ENCODE measurements at regions not wholly inside any gene's neighbourhood (a gene's known extent, or its start where the extent isn't known, plus 50 kb on each side); places are given as distances from the start of the nearest gene placed in this dataset.

DNA sequence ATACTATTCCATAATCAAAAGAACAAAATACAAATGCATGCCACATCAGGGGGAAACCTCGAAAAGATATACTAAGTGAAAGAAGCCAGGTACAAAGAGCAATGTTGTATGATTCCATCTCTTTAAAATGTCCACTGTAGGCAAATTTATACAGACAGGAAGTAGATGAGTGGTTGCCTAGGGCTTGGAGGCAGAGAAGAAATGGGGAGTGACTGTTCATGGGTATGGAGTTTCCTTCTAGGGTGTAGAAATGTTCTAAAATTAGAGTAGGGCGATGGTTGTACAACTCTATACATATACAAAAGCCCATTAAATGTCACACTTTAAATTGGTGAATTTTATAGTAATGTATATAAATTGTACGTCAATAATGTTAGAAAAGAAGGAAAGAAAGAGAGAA, 128.1 kb downstream of the MAF start:
- TF ChIP-seq, protein P1, sequence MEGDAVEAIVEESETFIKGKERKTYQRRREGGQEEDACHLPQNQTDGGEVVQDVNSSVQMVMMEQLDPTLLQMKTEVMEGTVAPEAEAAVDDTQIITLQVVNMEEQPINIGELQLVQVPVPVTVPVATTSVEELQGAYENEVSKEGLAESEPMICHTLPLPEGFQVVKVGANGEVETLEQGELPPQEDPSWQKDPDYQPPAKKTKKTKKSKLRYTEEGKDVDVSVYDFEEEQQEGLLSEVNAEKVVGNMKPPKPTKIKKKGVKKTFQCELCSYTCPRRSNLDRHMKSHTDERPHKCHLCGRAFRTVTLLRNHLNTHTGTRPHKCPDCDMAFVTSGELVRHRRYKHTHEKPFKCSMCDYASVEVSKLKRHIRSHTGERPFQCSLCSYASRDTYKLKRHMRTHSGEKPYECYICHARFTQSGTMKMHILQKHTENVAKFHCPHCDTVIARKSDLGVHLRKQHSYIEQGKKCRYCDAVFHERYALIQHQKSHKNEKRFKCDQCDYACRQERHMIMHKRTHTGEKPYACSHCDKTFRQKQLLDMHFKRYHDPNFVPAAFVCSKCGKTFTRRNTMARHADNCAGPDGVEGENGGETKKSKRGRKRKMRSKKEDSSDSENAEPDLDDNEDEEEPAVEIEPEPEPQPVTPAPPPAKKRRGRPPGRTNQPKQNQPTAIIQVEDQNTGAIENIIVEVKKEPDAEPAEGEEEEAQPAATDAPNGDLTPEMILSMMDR (IDR thresholded peaks at IDR 0.05; ENCODE audit: insufficient read depth, low read length, poor library complexity, severe bottlenecking), result no peak
- DNase-seq (ENCODE audit: low read depth), result no peak
- no peak overlapping the region for H3K4me3 ChIP-seq (ENCODE audit: low read depth, low read length)
- H3K27me3 ChIP-seq (ENCODE audit: control insufficient read depth, insufficient read depth, low read length), result no peaks in the 10 kb centered on the region
- H3K36me3 ChIP-seq (ENCODE audit: control insufficient read depth, insufficient read depth, low read length), result no peaks in the 10 kb centered on the region

GRCh38 chr16:79469999-79470398, 130.5 kb downstream of the MAF start:
- Histone ChIP-seq H3K36me3 (ENCODE audit: control insufficient read depth, insufficient read depth, low read length) (no peaks in the 10 kb centered on the region), H3K4me3 (ENCODE audit: low read depth, low read length) (no peak overlapping the region), H3K27me3 (ENCODE audit: control insufficient read depth, insufficient read depth, low read length) (no peaks in the 10 kb centered on the region)
- TF ChIP-seq, protein P1 (IDR thresholded peaks at IDR 0.05; ENCODE audit: insufficient read depth, low read length, poor library complexity, severe bottlenecking), result no peak
- DNase-seq (ENCODE audit: low read depth), result no peak

GRCh38 chr16:79468631-79469030, 131.9 kb downstream of the MAF start:
- Histone ChIP-seq H3K36me3 (ENCODE audit: control insufficient read depth, insufficient read depth, low read length) (no peaks in the 10 kb centered on the region), H3K27me3 (ENCODE audit: control insufficient read depth, insufficient read depth, low read length) (no peaks in the 10 kb centered on the region), H3K4me3 (ENCODE audit: low read depth, low read length) (no peak overlapping the region)
- DNase-seq (ENCODE audit: low read depth), result no peak
- TF ChIP-seq, protein P1 (IDR thresholded peaks at IDR 0.05; ENCODE audit: insufficient read depth, low read length, poor library complexity, severe bottlenecking), result no peak

GRCh38 chr16:79468121-79468552, 132.4 kb downstream of the MAF start:
- TF ChIP-seq, protein P1 (IDR thresholded peaks at IDR 0.05; ENCODE audit: insufficient read depth, low read length, poor library complexity, severe bottlenecking), result no peak
- Histone ChIP-seq H3K36me3 (ENCODE audit: control insufficient read depth, insufficient read depth, low read length) (no peaks in the 10 kb centered on the region), H3K27me3 (ENCODE audit: control insufficient read depth, insufficient read depth, low read length) (no peaks in the 10 kb centered on the region), H3K4me3 (ENCODE audit: low read depth, low read length) (no peak overlapping the region)
- no peak for DNase-seq (ENCODE audit: low read depth)

GRCh38 chr16:79466111-79466510, 134.4 kb downstream of the MAF start:
- H3K4me3 ChIP-seq (ENCODE audit: low read depth, low read length), result no peak overlapping the region
- no peaks in the 10 kb centered on the region for H3K27me3 ChIP-seq (ENCODE audit: control insufficient read depth, insufficient read depth, low read length)
- no peak for DNase-seq (ENCODE audit: low read depth)
- H3K36me3 ChIP-seq (ENCODE audit: control insufficient read depth, insufficient read depth, low read length), result no peaks in the 10 kb centered on the region
- TF ChIP-seq, protein P1 (IDR thresholded peaks at IDR 0.05; ENCODE audit: insufficient read depth, low read length, poor library complexity, severe bottlenecking), result no peak

GRCh38 chr16:79463841-79464240, 136.7 kb downstream of the MAF start:
- TF ChIP-seq, protein P1 (IDR thresholded peaks at IDR 0.05; ENCODE audit: insufficient read depth, low read length, poor library complexity, severe bottlenecking), result no peak
- no peak for DNase-seq (ENCODE audit: low read depth)
- H3K27me3 ChIP-seq (ENCODE audit: control insufficient read depth, insufficient read depth, low read length), result no peaks in the 10 kb centered on the region

More at GRCh38 chr16:79463841-79464240, 136.7 kb downstream of the MAF start:
- no peaks in the 10 kb centered on the region for H3K36me3 ChIP-seq (ENCODE audit: control insufficient read depth, insufficient read depth, low read length)
- no peak overlapping the region for H3K4me3 ChIP-seq (ENCODE audit: low read depth, low read length)
